HG03039 (cell line): ENCODE measurements at regions not wholly inside any gene's neighbourhood (a gene's known extent, or its start where the extent isn't known, plus 50 kb on each side); places are given as distances from the start of the nearest gene placed in this dataset.
"Not testable (repeated sequence)": the region's sequence is repeated elsewhere in the genome, so short reads cannot be mapped to it uniquely, and the experiment has no call there.

Experiments
- ATAC-seq: cut with Tn5 transposase; IDR thresholded peaks from one replicate; pipeline ENCODE4 v1.9.1; 2021; ENCODE audit warnings: mild to moderate bottlenecking, moderate library complexity; ENCODE audit not compliant: unreplicated experiment

- no peak for ATAC-seq
Observed at GRCh38 chr1:70553567-70553956, 142.5 kb downstream of the CTH start.

GRCh38 chr1:70554341-70554740, 143.3 kb downstream of the CTH start:
- no peak for ATAC-seq

GRCh38 chr1:70556541-70556940, 145.5 kb downstream of the CTH start:
- ATAC-seq = no peak

GRCh38 chr1:70567167-70567566, 156.1 kb downstream of the CTH start:
- ATAC-seq = no peak

GRCh38 chr1:70571191-70571590, 160.1 kb downstream of the CTH start:
- no peak for ATAC-seq

GRCh38 chr1:70573317-70573843, 162.3 kb downstream of the CTH start:
- ATAC-seq = no peak

- ATAC-seq = no peak
Observed at GRCh38 chr1:70581661-70582060, 170.6 kb downstream of the CTH start.

GRCh38 chr1:70583522-70583921, 172.5 kb downstream of the CTH start:
- ATAC-seq = no peak

GRCh38 chr1:70586046-70586445, 175.0 kb downstream of the CTH start:
- ATAC-seq = no peak

GRCh38 chr1:70587872-70588366, 176.9 kb downstream of the CTH start:
- no peak for ATAC-seq

GRCh38 chr1:70593551-70593950, 182.5 kb downstream of the CTH start:
- not testable (repeated sequence) for ATAC-seq

GRCh38 chr1:70608815-70609214, 197.7 kb downstream of the CTH start:
- no peak for ATAC-seq

GRCh38 chr1:70610164-70610563, 199.1 kb downstream of the CTH start:
- ATAC-seq = not testable (repeated sequence)

GRCh38 chr1:70616946-70617345, 205.9 kb downstream of the CTH start:
- no peak for ATAC-seq

- no peak for ATAC-seq
Observed at GRCh38 chr1:70617728-70618127, 206.7 kb downstream of the CTH start.

GRCh38 chr1:70627910-70628309, 216.8 kb downstream of the CTH start:
- no peak for ATAC-seq

- no peak for ATAC-seq
Observed at GRCh38 chr1:70628973-70629372, 217.9 kb downstream of the CTH start.

- ATAC-seq = no peak
Observed at GRCh38 chr1:70633004-70633403, 221.9 kb downstream of the CTH start.

GRCh38 chr1:70635868-70636267, 224.8 kb downstream of the CTH start:
- no peak for ATAC-seq

- ATAC-seq = no peak
Observed at GRCh38 chr1:70641868-70642267, 230.8 kb downstream of the CTH start.

- no peak for ATAC-seq
Observed at GRCh38 chr1:70656361-70656760, 245.3 kb downstream of the CTH start.

- no peak for ATAC-seq
Observed at GRCh38 chr1:70659891-70660290, 248.8 kb downstream of the CTH start.

- ATAC-seq = no peak
Observed at GRCh38 chr1:70666381-70667140, 255.5 kb downstream of the CTH start.
